OCI-LY3 (cell line): ENCODE measurements at regions not wholly inside any gene's neighbourhood (a gene's known extent, or its start where the extent isn't known, plus 50 kb on each side); places are given as distances from the start of the nearest gene placed in this dataset.

Experiments
- CTCF ChIP-seq: fragments of 200-600, 300-600 bp; sonication (generic); IDR thresholded peaks from 2 replicates; pipeline ENCODE4 v1.5.1; 2014; ENCODE audit warnings: antibody characterized with exemption, low read length, low read depth
- EZH2phosphoT487 ChIP-seq: fragments of 200-600 bp; shearing (Covaris generic); IDR thresholded peaks from 2 replicates; pipeline ENCODE4 v1.6.1; 2018; ENCODE audit warnings: antibody characterized with exemption, mixed run types, low read depth

DNA sequence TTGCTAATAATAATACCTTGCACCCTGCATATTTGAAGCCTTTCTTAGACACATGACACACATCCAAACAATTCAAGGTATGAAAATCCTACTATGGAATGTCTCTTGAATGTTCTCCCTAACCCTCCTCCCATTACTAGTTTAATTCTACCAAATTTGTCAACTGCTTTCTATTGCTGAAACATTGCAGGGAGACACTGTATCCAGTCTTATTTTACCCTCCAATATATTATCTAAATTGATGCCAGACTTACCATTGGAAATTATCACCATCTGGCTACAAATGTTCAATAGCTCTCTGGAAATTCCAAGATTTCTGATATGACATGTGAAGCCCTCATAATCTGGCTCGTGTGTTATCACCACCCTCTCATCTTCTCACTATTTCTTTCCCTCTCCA lies 1027.3 kb upstream of the CITED2 start:
- TF ChIP-seq CTCF: no peak
- no peak for TF ChIP-seq EZH2phosphoT487
